ENCODE measurements at regions not wholly inside any gene's neighbourhood (a gene's known extent, or its start where the extent isn't known, plus 50 kb on each side); places are given as distances from the start of the nearest gene placed in this dataset.

DNA sequence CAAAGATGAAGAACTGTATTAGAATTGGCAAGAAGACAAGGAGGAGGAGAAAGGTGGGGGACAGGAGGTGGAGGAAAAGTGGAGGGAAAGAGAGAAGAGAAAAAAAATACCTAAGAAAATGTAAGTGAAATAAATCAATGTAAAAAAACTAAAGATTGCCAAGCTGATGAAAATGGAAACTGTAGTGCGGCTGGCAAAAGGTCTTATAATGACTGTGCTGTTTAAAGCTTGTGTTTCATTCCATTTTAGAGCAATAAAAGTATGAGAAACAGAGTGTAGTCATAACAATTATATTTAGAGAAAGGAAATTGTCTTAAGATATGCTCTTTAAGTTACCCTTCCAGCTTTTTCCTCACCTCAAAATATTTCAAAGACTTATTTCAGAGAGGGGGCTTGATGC lies 670.5 kb upstream of the SEMA6A start:
- intact Hi-C loops (cut with micrococcal nuclease), result no loop called here
- Mint-ChIP-seq H3K27me3 (no peaks in the 10 kb centered on the region), H3K36me3 (ENCODE audit: low read depth) (no peaks in the 10 kb centered on the region), H3K27ac (no peak overlapping the region), H3K9me3 (peaks cover 3% of the 10 kb centered on the region), H3K4me1 (no peaks in the 10 kb centered on the region), H3K4me3 (no peak overlapping the region)
- TF ChIP-seq, protein P1, sequence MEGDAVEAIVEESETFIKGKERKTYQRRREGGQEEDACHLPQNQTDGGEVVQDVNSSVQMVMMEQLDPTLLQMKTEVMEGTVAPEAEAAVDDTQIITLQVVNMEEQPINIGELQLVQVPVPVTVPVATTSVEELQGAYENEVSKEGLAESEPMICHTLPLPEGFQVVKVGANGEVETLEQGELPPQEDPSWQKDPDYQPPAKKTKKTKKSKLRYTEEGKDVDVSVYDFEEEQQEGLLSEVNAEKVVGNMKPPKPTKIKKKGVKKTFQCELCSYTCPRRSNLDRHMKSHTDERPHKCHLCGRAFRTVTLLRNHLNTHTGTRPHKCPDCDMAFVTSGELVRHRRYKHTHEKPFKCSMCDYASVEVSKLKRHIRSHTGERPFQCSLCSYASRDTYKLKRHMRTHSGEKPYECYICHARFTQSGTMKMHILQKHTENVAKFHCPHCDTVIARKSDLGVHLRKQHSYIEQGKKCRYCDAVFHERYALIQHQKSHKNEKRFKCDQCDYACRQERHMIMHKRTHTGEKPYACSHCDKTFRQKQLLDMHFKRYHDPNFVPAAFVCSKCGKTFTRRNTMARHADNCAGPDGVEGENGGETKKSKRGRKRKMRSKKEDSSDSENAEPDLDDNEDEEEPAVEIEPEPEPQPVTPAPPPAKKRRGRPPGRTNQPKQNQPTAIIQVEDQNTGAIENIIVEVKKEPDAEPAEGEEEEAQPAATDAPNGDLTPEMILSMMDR (IDR thresholded peaks at IDR 0.05), result no peak
- ATAC-seq (ENCODE audit: low read depth), result no peak
- CTCF ChIA-PET, result interaction anchor here (1.3 kb wide), 1 partner anchor 1109 kb away, joined by 3 read pairs; no protein-coding TSS in a partner anchor
- DNase-seq, result no peak
- POLR2A ChIA-PET, result no interaction called here

DNA sequence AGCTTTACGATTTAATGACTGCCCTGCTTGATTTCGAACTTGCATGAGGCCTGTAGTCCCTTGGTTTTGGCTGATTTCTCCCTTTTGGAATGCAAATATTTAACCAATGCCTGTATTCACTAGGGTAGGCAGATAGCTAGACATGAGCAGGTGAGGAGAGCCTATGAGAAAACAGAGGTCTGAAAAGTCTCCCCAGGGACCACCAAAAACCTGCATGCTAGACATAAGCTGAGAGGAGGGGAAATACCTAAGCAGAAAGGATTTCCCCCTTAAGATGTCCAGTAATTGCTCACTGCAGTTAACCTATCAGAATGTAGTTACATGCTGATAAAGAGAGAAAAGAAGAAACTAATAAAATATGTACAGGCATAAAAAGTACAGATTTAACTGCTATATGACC lies 667.4 kb upstream of the SEMA6A start:
- Mint-ChIP-seq H3K4me3 (no peak overlapping the region), H3K36me3 (ENCODE audit: low read depth) (no peaks in the 10 kb centered on the region), H3K27me3 (no peaks in the 10 kb centered on the region), H3K9me3 (peaks cover 3% of the 10 kb centered on the region), H3K4me1 (no peaks in the 10 kb centered on the region), H3K27ac (no peak overlapping the region)
- intact Hi-C loops (cut with micrococcal nuclease), result no loop called here
- ChIA-PET CTCF (no interaction called here), POLR2A (no interaction called here)
- TF ChIP-seq, protein P1 (IDR thresholded peaks at IDR 0.05), result no peak
- no peak for ATAC-seq (ENCODE audit: low read depth)
- no peak for DNase-seq

DNA sequence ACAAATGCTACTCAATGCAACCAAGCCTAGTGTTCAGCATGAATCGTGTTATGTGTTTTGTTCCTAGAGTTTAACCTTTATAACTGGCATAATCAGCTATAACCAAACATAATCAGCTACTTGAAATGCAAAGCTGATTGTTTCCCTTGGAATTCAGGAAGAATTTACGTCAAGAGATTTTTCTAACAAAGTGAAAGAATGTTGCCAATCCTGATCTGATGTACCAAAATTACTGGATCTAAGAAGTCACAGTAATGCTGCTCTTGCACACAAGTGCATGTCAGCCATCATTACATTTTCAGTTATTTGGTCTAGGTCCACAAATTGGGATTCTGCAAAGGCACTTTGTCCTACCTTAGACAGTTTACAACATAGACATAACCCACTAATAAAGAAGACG lies 662.3 kb upstream of the SEMA6A start:
- no peaks in the 10 kb centered on the region for H3K4me1 Mint-ChIP-seq
- no peak for DNase-seq
- H3K36me3 Mint-ChIP-seq (ENCODE audit: low read depth), result no peaks in the 10 kb centered on the region
- peaks cover 3% of the 10 kb centered on the region for H3K9me3 Mint-ChIP-seq
- no peak for ATAC-seq (ENCODE audit: low read depth)
- ChIA-PET CTCF (no interaction called here), POLR2A (no interaction called here)
- H3K4me3 Mint-ChIP-seq, result no peak overlapping the region
- no peaks in the 10 kb centered on the region for H3K27me3 Mint-ChIP-seq
- TF ChIP-seq, protein P1 (IDR thresholded peaks at IDR 0.05), result no peak
- no peak overlapping the region for H3K27ac Mint-ChIP-seq
- intact Hi-C loops (cut with micrococcal nuclease), result no loop called here

DNA sequence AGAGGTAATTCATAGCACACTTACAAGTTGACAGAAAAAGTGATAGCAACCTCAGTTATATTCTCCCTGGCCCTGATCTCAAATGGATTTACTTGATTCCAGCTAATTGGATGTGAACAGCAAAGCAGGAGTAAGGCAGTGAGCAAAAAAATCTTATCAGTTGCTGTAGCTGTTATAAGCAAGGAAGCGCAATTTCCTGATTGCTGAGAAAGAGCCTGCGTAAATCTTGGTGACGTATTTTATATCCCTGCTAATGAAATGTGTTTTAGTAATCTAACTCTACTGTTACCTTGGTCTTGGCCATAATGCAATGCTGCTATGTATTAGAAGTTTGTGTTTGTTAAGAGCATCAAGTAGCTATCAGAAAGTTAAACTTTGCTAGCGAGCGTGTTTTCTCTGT lies 661.2 kb upstream of the SEMA6A start:
- POLR2A ChIA-PET, result no interaction called here
- TF ChIP-seq, protein P1 (IDR thresholded peaks at IDR 0.05), result no peak
- Mint-ChIP-seq H3K27me3 (no peaks in the 10 kb centered on the region), H3K4me1 (no peaks in the 10 kb centered on the region), H3K9me3 (peaks cover 2% of the 10 kb centered on the region), H3K4me3 (no peak overlapping the region), H3K27ac (no peak overlapping the region), H3K36me3 (ENCODE audit: low read depth) (no peaks in the 10 kb centered on the region)
- intact Hi-C loops (cut with micrococcal nuclease), result no loop called here
- CTCF ChIA-PET, result no interaction called here
- ATAC-seq (ENCODE audit: low read depth) (no peak), DNase-seq (no peak)

DNA sequence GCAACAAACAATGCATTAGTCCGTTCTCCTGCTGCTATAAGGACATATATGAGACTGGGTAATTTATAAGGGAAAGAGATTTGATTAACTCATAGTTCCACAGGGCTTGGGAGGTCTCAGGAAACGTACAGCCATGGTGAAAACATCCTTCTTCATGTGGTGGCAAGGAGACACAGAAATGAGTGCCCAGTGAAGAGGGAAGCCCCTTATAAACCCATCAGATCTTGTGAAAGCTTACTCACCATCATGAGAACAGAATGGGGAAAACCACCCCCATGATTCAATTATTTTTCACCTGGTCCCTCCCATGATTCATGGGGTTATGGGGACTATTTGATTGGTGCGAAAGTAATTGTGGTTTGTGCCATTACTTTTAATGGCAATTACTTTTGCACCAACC lies 655.8 kb upstream of the SEMA6A start:
- Mint-ChIP-seq H3K9me3 (no peaks in the 10 kb centered on the region), H3K4me3 (no peak overlapping the region), H3K4me1 (no peaks in the 10 kb centered on the region), H3K36me3 (ENCODE audit: low read depth) (no peaks in the 10 kb centered on the region), H3K27ac (no peak overlapping the region), H3K27me3 (no peaks in the 10 kb centered on the region)
- ATAC-seq (ENCODE audit: low read depth), result no peak
- CTCF ChIA-PET, result no interaction called here
- intact Hi-C loops (cut with micrococcal nuclease), result no loop called here
- TF ChIP-seq, protein P1 (IDR thresholded peaks at IDR 0.05), result no peak
- POLR2A ChIA-PET, result no interaction called here
- no peak for DNase-seq

Measured in activated B cell treated with CpG ODN at 0.5 μM for 24 hours (primary cell).